Liver (tissue), 8 donors: ENCODE measurements at regions not wholly inside any gene's neighbourhood (a gene's known extent, or its start where the extent isn't known, plus 50 kb on each side); places are given as distances from the start of the nearest gene placed in this dataset.

Experiments
- DNase-seq: peaks from one replicate; pipeline ENCODE4 v3.0.0-alpha.2; 2017; ENCODE audit warnings: low spot score
- H3K27ac ChIP-seq, 2 donors: one replicate each; pipeline ENCODE4 v1.7.0; 2013; ENCODE audit warnings: inconsistent platforms in 2 of 2, low read length in 2 of 2, control low read depth in 1 of 2, low read depth in 1 of 2, mild to moderate bottlenecking in 1 of 2
- H3K27me3 ChIP-seq, 4 donors: one replicate each; pipeline versions ENCODE4 v1.6.1 to v1.7.0; 2013; ENCODE audit warnings: low read length in 3 of 4, inconsistent platforms in 1 of 4, mild to moderate bottlenecking in 1 of 4, moderate library complexity in 1 of 4; ENCODE audit not compliant: control insufficient read depth in 4 of 4, insufficient read depth in 4 of 4
- H3K36me3 ChIP-seq, 4 donors: one replicate each; pipeline versions ENCODE4 v1.6.1 to v1.7.0; 2013; ENCODE audit warnings: low read length in 3 of 4, mild to moderate bottlenecking in 3 of 4, low read depth in 1 of 4, moderate library complexity in 1 of 4; ENCODE audit not compliant: control insufficient read depth in 4 of 4, insufficient read depth in 3 of 4
- H3K4me1 ChIP-seq, 4 donors: one replicate each; pipeline versions ENCODE4 v1.6.1 to v1.7.0; 2013; ENCODE audit warnings: low read length in 3 of 4, mild to moderate bottlenecking in 3 of 4, moderate library complexity in 1 of 4; ENCODE audit not compliant: control insufficient read depth in 4 of 4, insufficient read depth in 4 of 4
- H3K4me3 ChIP-seq, 3 donors: one replicate each; pipeline versions ENCODE4 v1.6.1 to v1.7.0; 2013; ENCODE audit warnings: low read length in 3 of 3, control low read depth in 1 of 3, low read depth in 1 of 3, mild to moderate bottlenecking in 1 of 3
- H3K9ac ChIP-seq, 2 donors: one replicate each; pipeline ENCODE4 v1.7.0; 2013; ENCODE audit warnings: low read length in 2 of 2, mild to moderate bottlenecking in 2 of 2, moderate library complexity in 2 of 2, control low read depth in 1 of 2, low read depth in 1 of 2
- H3K9me3 ChIP-seq, 4 donors: one replicate each; pipeline versions ENCODE4 v1.6.1 to v1.7.0; 2013; ENCODE audit warnings: low read length in 3 of 4; ENCODE audit not compliant: control insufficient read depth in 4 of 4
- CTCF ChIP-seq: fragments of 150-350 bp; IDR thresholded peaks from 2 replicates; pipeline ENCODE4 v1.5.1; 2017; ENCODE audit warnings: improper control_type of control experiment, low read depth, low read length; ENCODE audit not compliant: missing input control
- EGR1 ChIP-seq, 2 donors: IDR thresholded peaks; 2 replicates each; pipeline ENCODE4 v1.6.1; 2016 to 2018; ENCODE audit warnings: antibody characterized with exemption in 2 of 2, low read depth in 2 of 2
- FOXA1 ChIP-seq: IDR thresholded peaks from 2 replicates; pipeline ENCODE4 v1.6.1; 2016; ENCODE audit warnings: antibody characterized with exemption
- FOXA2 ChIP-seq: IDR thresholded peaks from 2 replicates; pipeline ENCODE4 v1.6.1; 2016; ENCODE audit warnings: antibody characterized with exemption
- HNF4A ChIP-seq, 2 donors: conservative IDR thresholded peaks; 2 replicates each; pipeline ENCODE4 v1.6.1; 2016; ENCODE audit warnings: antibody characterized with exemption in 2 of 2, mild to moderate bottlenecking in 2 of 2
- HNF4G ChIP-seq: IDR thresholded peaks from 2 replicates; pipeline ENCODE4 v1.6.1; 2016; ENCODE audit warnings: antibody characterized with exemption
- JUND ChIP-seq, 2 donors: IDR thresholded peaks; 2 replicates each; pipeline ENCODE4 v1.6.1; 2016; ENCODE audit warnings: antibody characterized with exemption in 2 of 2
- MAX ChIP-seq: IDR thresholded peaks from 2 replicates; pipeline ENCODE4 v1.6.1; 2016; ENCODE audit warnings: antibody characterized with exemption
- RAD21 ChIP-seq, 2 donors: IDR thresholded peaks; 2 replicates each; pipeline ENCODE4 v1.6.1; 2016; ENCODE audit warnings: antibody characterized with exemption in 2 of 2, mild to moderate bottlenecking in 2 of 2
- REST ChIP-seq: IDR thresholded peaks from 2 replicates; pipeline ENCODE4 v1.6.1; 2016; ENCODE audit warnings: antibody characterized with exemption, mild to moderate bottlenecking
- RXRA ChIP-seq, 2 donors: IDR thresholded peaks; 2 replicates each; pipeline ENCODE4 v1.6.1; 2017 to 2018; ENCODE audit warnings: antibody characterized with exemption in 2 of 2, mild to moderate bottlenecking in 1 of 2
- SP1 ChIP-seq: IDR thresholded peaks from 2 replicates; pipeline ENCODE4 v1.6.1; 2018; ENCODE audit warnings: antibody characterized with exemption, mild to moderate bottlenecking
- YY1 ChIP-seq: IDR thresholded peaks from 2 replicates; pipeline ENCODE4 v1.6.1; 2016; ENCODE audit warnings: antibody characterized with exemption, mild to moderate bottlenecking
- WGBS: extraction: QIAGEN DNeasy Blood & Tissue Kit; methylation state at CpG from one replicate; pipeline ENCODE4 v1.1.7; 2013; 5-methylcytosine and 5-hydroxymethylcytosine counted together
- TF ChIP-seq, protein P1 (sequence below): IDR thresholded peaks from 2 replicates; pipeline ENCODE4 v1.6.1; 2016; ENCODE audit warnings: antibody characterized with exemption
- donor health status: healthy.
- donor health status: healthy.
- donor health status: healthy.
- donor health status: healthy.
- donor health status: healthy.

- WGBS, result 39% methylated on average over 2 of the region's 2 CpGs
- no peak overlapping the region for H3K27ac ChIP-seq
- H3K9me3 ChIP-seq, result no peaks in the 10 kb centered on the region
- peaks cover 0 to 9% (median 0%) of the 10 kb centered on the region in 4 donors for H3K27me3 ChIP-seq
- TF ChIP-seq, protein P1, sequence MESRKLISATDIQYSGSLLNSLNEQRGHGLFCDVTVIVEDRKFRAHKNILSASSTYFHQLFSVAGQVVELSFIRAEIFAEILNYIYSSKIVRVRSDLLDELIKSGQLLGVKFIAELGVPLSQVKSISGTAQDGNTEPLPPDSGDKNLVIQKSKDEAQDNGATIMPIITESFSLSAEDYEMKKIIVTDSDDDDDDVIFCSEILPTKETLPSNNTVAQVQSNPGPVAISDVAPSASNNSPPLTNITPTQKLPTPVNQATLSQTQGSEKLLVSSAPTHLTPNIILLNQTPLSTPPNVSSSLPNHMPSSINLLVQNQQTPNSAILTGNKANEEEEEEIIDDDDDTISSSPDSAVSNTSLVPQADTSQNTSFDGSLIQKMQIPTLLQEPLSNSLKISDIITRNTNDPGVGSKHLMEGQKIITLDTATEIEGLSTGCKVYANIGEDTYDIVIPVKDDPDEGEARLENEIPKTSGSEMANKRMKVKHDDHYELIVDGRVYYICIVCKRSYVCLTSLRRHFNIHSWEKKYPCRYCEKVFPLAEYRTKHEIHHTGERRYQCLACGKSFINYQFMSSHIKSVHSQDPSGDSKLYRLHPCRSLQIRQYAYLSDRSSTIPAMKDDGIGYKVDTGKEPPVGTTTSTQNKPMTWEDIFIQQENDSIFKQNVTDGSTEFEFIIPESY, result no peak
- TF ChIP-seq RXRA (IDR thresholded peaks at IDR 0.05) (no peak), FOXA2 (no peak), FOXA1 (no peak), JUND (IDR thresholded peaks at IDR 0.05) (no peak), RAD21 (IDR thresholded peaks at IDR 0.05) (no peak), HNF4A (conservative IDR thresholded peaks at IDR 0.05) (no peak), REST (no peak), MAX (no peak), EGR1 (IDR thresholded peaks at IDR 0.05; ENCODE audit: low read depth in 2 of 2) (no peak), HNF4G (no peak), CTCF (no peak), SP1 (no peak), YY1 (no peak)
- no peak for DNase-seq
- no peak overlapping the region for H3K9ac ChIP-seq
- H3K36me3 ChIP-seq, result no peaks in the 10 kb centered on the region
- H3K4me1 ChIP-seq, result no peaks in the 10 kb centered on the region
- no peak overlapping the region for H3K4me3 ChIP-seq
These were observed 60.9 kb upstream of the PAGE1 start for GRCh38 chrX:49756692-49757091.

DNA sequence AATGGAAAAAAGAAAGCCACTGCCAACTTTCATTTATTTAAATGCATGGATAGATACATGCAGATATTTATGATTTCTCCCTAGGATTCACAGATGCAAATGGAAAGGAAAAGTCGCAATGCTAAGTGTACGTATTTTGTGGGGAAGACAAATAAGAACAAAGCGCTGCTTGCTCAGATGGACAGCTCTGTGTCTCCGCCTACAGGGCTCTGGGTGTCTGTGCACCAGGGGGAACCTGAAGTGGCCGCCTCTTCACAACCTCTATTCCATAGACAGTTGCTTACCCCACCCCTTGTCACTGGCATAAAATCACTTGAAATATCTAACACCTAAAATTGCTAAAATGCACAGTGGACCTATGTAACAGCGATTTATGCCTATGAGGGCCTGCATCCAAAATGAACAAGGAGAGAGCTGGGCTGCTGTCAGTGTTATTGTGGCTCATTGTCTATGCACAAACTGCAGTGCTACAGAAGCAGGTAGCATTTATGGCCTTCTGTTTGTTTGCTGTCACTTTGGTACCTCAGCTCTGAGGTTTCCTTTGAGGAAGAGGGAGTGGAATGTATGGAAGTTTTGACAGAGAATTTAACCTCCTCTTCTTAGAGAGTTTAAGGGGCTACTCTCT lies 58.6 kb upstream of the PAGE1 start:
- H3K27ac ChIP-seq, result no peak overlapping the region
- peak; percentile 32 for DNase-seq
- 5% methylated on average over 6 of the region's 6 CpGs for WGBS
- H3K9ac ChIP-seq, result no peak overlapping the region
- H3K4me1 ChIP-seq, result no peaks in the 10 kb centered on the region
- H3K4me3 ChIP-seq, result no peak overlapping the region
- H3K27me3 ChIP-seq, result peaks cover 0 to 6% (median 0%) of the 10 kb centered on the region in 4 donors
- no peaks in the 10 kb centered on the region for H3K9me3 ChIP-seq
- H3K36me3 ChIP-seq, result no peaks in the 10 kb centered on the region
- TF ChIP-seq RXRA (IDR thresholded peaks at IDR 0.05) (no peak), MAX (no peak), FOXA1 (no peak), SP1 (no peak), CTCF (peak; percentile 66), FOXA2 (no peak), RAD21 (IDR thresholded peaks at IDR 0.05) (peak; percentile 71 to 76)
